HUES64 (cell line): ENCODE measurements at regions not wholly inside any gene's neighbourhood (a gene's known extent, or its start where the extent isn't known, plus 50 kb on each side); places are given as distances from the start of the nearest gene placed in this dataset.
"Not testable (repeated sequence)": the region's sequence is repeated elsewhere in the genome, so short reads cannot be mapped to it uniquely, and the experiment has no call there.

Source experiments
- H3K27ac ChIP-seq: 2 replicates; pipeline ENCODE4 v1.7.0; 2013; ENCODE audit warnings: low read depth, low read length, inconsistent platforms
- H3K27me3 ChIP-seq: 2 replicates; pipeline ENCODE4 v1.6.1; 2013; ENCODE audit warnings: mild to moderate bottlenecking, low read length; ENCODE audit not compliant: insufficient read depth
- H3K36me3 ChIP-seq: 2 replicates; pipeline ENCODE4 v1.6.1; 2013; ENCODE audit warnings: mild to moderate bottlenecking, low read length; ENCODE audit not compliant: insufficient read depth
- H3K4me1 ChIP-seq: 2 replicates; pipeline ENCODE4 v1.6.1; 2013; ENCODE audit warnings: mild to moderate bottlenecking, low read length, moderate library complexity; ENCODE audit not compliant: insufficient read depth
- H3K4me3 ChIP-seq: 2 replicates; pipeline ENCODE4 v1.5.1; 2013; ENCODE audit warnings: mild to moderate bottlenecking, low read length, moderate library complexity
- H3K9ac ChIP-seq: 2 replicates; pipeline ENCODE4 v1.6.1; 2013; ENCODE audit warnings: mild to moderate bottlenecking, low read depth, low read length
- H3K9me3 ChIP-seq: 2 replicates; pipeline ENCODE4 v1.6.1; 2013; ENCODE audit warnings: low read depth, low read length; ENCODE audit not compliant: insufficient read depth
- WGBS: fragments of 150-250, 120-280 bp; methylation state at CpG from one replicate; pipeline ENCODE4 v1.1.7; 2013; ENCODE audit warnings: missing lambda C conversion rate; 5-methylcytosine and 5-hydroxymethylcytosine counted together

- Histone ChIP-seq H3K27ac (no peak overlapping the region), H3K36me3 (no peaks in the 10 kb centered on the region), H3K9ac (no peak overlapping the region), H3K4me1 (0 out of 2 replicates have a peak, but pooled peaks cover 5% of the 10 kb centered on the region), H3K27me3 (no peaks in the 10 kb centered on the region), H3K4me3 (no peak overlapping the region), H3K9me3 (no peaks in the 10 kb centered on the region)
- WGBS = 85% methylated on average over 5 of the region's 6 CpGs
Measured at GRCh38 chr6:68237205-68237604, 397.9 kb upstream of the ADGRB3 start.

- Histone ChIP-seq H3K27ac (no peak overlapping the region), H3K27me3 (no peaks in the 10 kb centered on the region), H3K9me3 (no peaks in the 10 kb centered on the region), H3K36me3 (no peaks in the 10 kb centered on the region), H3K9ac (no peak overlapping the region), H3K4me1 (0 out of 2 replicates have a peak, but pooled peaks cover 5% of the 10 kb centered on the region), H3K4me3 (no peak overlapping the region)
- 74% methylated on average over 1 of the region's 1 CpG for WGBS
Measured at GRCh38 chr6:68235326-68235784, 399.7 kb upstream of the ADGRB3 start.

GRCh38 chr6:68233623-68234022 is 401.5 kb upstream of the ADGRB3 start:
- Histone ChIP-seq H3K27me3 (no peaks in the 10 kb centered on the region), H3K9ac (no peak overlapping the region), H3K4me1 (0 out of 2 replicates have a peak, but pooled peaks cover 8% of the 10 kb centered on the region), H3K9me3 (no peaks in the 10 kb centered on the region), H3K27ac (no peak overlapping the region), H3K36me3 (no peaks in the 10 kb centered on the region), H3K4me3 (no peak overlapping the region)
- 79% methylated on average over 2 of the region's 2 CpGs for WGBS

DNA sequence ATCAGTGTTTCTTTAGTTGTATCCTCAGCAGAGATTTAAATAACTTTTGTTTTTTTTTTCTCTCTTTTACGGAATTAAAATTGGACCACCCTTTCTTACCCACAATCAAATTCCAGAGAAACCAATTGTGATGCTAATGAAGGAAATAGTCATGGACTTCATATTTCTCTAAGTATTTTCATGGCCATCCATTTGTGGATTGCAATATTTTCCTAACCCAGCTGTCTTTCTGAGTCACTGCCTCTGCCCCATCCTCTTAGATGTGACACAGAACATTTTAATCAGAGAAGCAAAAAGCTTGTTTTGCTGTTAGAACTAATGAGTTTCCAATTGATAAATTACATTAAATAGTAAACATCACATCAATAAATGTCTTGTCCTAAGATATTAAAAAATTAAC is 405.5 kb upstream of the ADGRB3 start:
- H3K4me1 ChIP-seq = peaks cover 16% of the 10 kb centered on the region; the same call in 1 of the 2 replicates
- H3K27ac ChIP-seq = no peak overlapping the region
- no peaks in the 10 kb centered on the region for H3K27me3 ChIP-seq
- H3K4me3 ChIP-seq = no peak overlapping the region
- no CpG with 5 or more reads among the region's 1 CpG for WGBS
- H3K9me3 ChIP-seq = no peaks in the 10 kb centered on the region
- no peaks in the 10 kb centered on the region for H3K36me3 ChIP-seq
- no peak overlapping the region for H3K9ac ChIP-seq

DNA sequence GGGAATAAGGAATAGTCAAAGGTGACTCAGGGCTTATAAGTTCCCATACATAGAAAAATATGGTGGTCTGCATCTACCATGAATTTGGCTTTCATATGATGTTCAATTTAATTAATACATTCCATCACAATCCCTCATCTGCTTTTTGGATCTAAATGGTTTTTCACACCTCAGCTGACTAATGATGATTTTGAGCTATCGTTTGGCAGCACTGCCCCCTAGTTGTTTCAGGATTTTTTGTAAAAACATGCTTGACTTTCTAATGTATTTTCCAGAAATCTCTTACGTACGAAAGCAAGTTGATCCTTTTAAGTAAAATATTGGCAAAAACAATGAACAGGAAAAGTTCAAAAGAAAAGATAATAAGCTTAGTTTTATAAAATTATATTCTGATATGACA is 408.6 kb upstream of the ADGRB3 start:
- no peaks in the 10 kb centered on the region for H3K27me3 ChIP-seq
- H3K4me1 ChIP-seq = peaks cover 16% of the 10 kb centered on the region; the same call in 1 of the 2 replicates
- H3K36me3 ChIP-seq = no peaks in the 10 kb centered on the region
- no peak overlapping the region for H3K27ac ChIP-seq
- H3K9ac ChIP-seq = no peak overlapping the region
- H3K4me3 ChIP-seq = no peak overlapping the region
- H3K9me3 ChIP-seq = no peaks in the 10 kb centered on the region
- 40% methylated on average over 1 of the region's 3 CpGs for WGBS

DNA sequence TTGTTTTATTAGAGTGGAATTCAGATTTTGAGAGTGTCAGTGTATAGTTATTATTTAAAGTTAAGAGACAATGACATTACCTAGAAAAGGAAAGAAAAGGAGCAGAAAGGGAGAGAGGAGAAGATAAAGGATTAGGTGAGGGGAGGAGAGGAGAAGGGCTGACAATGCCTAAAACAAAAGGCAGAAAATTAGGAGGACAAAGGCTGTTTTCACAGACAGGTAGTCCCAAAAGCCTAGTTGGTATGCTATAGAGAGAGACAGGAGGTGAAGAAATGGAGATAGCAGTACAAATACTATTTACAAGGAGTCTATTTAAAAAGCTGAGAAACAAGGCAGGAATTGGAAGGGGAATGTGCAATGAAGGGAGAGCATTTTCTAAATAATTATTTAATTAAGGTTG is 409.4 kb upstream of the ADGRB3 start:
- H3K4me1 ChIP-seq = peaks cover 16% of the 10 kb centered on the region; the same call in 1 of the 2 replicates
- H3K9ac ChIP-seq = no peak overlapping the region
- no peaks in the 10 kb centered on the region for H3K27me3 ChIP-seq
- H3K36me3 ChIP-seq = no peaks in the 10 kb centered on the region
- no peak overlapping the region for H3K4me3 ChIP-seq
- H3K9me3 ChIP-seq = no peaks in the 10 kb centered on the region
- peak overlapping the region; percentile 21; the same call in 1 of the 2 replicates for H3K27ac ChIP-seq

DNA sequence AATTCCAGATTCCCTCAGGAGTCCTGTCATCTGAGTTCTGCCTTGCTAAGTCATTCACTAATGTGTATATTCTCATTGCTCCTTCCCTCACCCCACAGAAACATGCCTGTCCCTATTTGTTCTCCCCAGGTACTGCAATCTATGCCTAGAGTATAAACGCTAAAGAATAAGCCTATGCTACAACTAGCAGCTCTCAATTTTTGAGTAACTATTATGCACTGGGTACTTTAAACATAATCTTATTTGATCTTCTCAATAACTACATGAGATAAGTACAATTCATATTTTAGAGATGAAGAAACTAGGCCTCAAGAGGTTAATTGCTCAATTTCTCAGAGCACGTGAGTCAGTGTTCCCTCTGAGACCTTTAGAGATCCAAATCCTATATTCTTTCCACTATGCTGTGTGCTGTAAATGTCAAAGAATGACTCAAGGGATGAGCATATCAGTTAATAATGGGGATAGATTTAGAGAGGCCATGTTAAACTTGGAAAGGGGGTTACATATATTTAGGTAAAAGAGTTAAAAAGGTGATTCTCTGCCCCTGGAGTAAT is 423.8 kb upstream of the ADGRB3 start:
- Histone ChIP-seq H3K9me3 (no peaks in the 10 kb centered on the region), H3K4me1 (no peaks in the 10 kb centered on the region), H3K9ac (no peak overlapping the region), H3K27ac (no peak overlapping the region), H3K27me3 (no peaks in the 10 kb centered on the region), H3K4me3 (no peak overlapping the region), H3K36me3 (no peaks in the 10 kb centered on the region)
- WGBS = 94% methylated on average over 2 of the region's 2 CpGs

GRCh38 chr6:68207612-68208011 is 427.5 kb upstream of the ADGRB3 start:
- H3K4me1 ChIP-seq, H3K9ac ChIP-seq, H3K36me3 ChIP-seq, H3K27ac ChIP-seq, H3K4me3 ChIP-seq, H3K27me3 ChIP-seq, H3K9me3 ChIP-seq: not testable (repeated sequence)

DNA sequence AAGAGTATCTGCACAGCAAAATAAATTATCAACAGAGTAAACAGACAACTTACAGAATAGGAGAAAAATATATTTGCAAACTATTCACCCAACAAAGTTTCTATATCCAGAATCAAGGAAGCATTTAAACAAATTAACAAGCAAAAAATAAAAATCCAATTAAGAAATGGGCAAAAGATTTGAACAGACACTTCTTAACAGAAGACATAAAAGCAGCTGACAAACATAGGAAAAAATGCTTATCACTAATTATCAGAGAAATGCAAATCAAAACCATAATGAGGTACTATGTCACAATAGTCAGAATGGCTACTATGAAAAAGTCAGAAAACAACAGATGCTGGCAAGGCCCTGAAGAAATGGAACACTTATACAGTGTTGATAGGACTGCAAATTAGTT is 434.2 kb upstream of the ADGRB3 start:
- no peak overlapping the region for H3K4me3 ChIP-seq
- H3K9me3 ChIP-seq = peaks cover 19% of the 10 kb centered on the region
- no peaks in the 10 kb centered on the region for H3K4me1 ChIP-seq
- no peaks in the 10 kb centered on the region for H3K36me3 ChIP-seq
- H3K27me3 ChIP-seq = no peaks in the 10 kb centered on the region
- H3K27ac ChIP-seq = no peak overlapping the region
- no peak overlapping the region for H3K9ac ChIP-seq

DNA sequence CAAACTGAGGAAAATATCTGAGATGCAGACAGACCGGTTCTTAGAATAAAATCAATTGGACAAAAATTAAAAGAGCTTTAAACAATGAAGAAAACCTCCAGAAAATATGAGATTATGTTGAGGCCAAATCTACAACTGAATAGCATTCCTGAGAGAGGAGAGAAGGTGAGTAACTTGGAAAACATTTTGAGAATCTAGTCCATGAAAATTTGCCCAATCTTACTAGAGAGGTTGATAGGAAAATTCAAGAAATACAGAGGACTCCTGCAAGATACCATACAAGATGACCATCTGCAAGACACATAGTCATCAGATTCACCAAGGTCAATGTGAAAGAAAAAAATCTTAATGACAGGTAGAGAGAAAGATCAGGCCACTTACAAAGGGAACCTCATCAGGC is 437.7 kb upstream of the ADGRB3 start:
- Histone ChIP-seq H3K27ac (no peak overlapping the region), H3K4me3 (no peak overlapping the region), H3K27me3 (no peaks in the 10 kb centered on the region), H3K9me3 (peaks cover 25% of the 10 kb centered on the region), H3K36me3 (no peaks in the 10 kb centered on the region), H3K9ac (no peak overlapping the region), H3K4me1 (no peaks in the 10 kb centered on the region)
- 100% methylated on average over 1 of the region's 1 CpG for WGBS

GRCh38 chr6:68196645-68197044 is 438.4 kb upstream of the ADGRB3 start:
- Histone ChIP-seq H3K27ac (no peak overlapping the region), H3K4me1 (no peaks in the 10 kb centered on the region), H3K9ac (no peak overlapping the region), H3K27me3 (no peaks in the 10 kb centered on the region), H3K4me3 (no peak overlapping the region), H3K9me3 (peaks cover 25% of the 10 kb centered on the region), H3K36me3 (no peaks in the 10 kb centered on the region)
- WGBS = 75% methylated on average over 3 of the region's 3 CpGs

DNA sequence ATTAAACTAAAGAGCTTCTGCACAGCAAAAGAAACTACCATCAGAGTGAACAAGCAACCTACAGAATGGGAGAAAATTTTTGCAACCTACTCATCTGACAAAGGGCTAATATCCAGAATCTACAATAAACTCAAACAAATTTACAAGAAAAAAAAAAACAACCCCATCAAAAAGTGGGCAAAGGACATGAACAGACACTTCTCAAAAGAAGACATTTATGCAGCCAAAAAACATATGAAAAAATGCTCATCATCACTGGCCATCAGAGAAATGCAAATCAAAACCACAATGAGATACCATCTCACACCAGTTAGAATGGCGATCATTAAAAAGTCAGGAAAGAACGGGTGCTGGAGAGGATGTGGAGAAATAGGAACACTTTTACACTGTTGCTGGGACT is 439.3 kb upstream of the ADGRB3 start:
- not testable (repeated sequence) for H3K36me3 ChIP-seq, H3K9ac ChIP-seq, H3K27ac ChIP-seq, H3K4me3 ChIP-seq, H3K4me1 ChIP-seq, H3K27me3 ChIP-seq
- no CpG with 5 or more reads among the region's 2 CpGs for WGBS
- peaks cover 25% of the 10 kb centered on the region for H3K9me3 ChIP-seq
